Stimulated activated naive B cell treated with anti-CD40 and anti-IgM and Interleukin-4, amounts not matched to agents 10 μg/mL and 1 μg/mL and 100 μg/mL, for 72 hours (primary cell): ENCODE measurements at regions not wholly inside any gene's neighbourhood (a gene's known extent, or its start where the extent isn't known, plus 50 kb on each side); places are given as distances from the start of the nearest gene placed in this dataset.

ENCODE experiments used
- ATAC-seq, 2 donors: fragments of 150-1000 bp; cut with Tn5 transposase; replicated peaks; 2 replicates each; pipeline ENCODE4 v1.10.0; 2021; ENCODE audit warnings: moderate library complexity in 1 of 2
- DNase-seq: peaks from one replicate; pipeline ENCODE4 v3.0.0; 2021
- H3K27ac Mint-ChIP-seq: one replicate; pipeline ENCODE4 v1.8.0; 2022; ENCODE audit warnings: mild to moderate bottlenecking, mixed read lengths
- H3K27me3 Mint-ChIP-seq, 2 donors: one replicate each; pipeline ENCODE4 v1.8.0; 2022; ENCODE audit warnings: mixed read lengths in 2 of 2
- H3K36me3 Mint-ChIP-seq, 2 donors: one replicate each; pipeline ENCODE4 v1.8.0; 2022; ENCODE audit warnings: mixed read lengths in 2 of 2, mild to moderate bottlenecking in 1 of 2
- H3K4me1 Mint-ChIP-seq, 2 donors: one replicate each; pipeline ENCODE4 v1.8.0; 2022; ENCODE audit warnings: mixed read lengths in 2 of 2, mild to moderate bottlenecking in 1 of 2
- H3K4me3 Mint-ChIP-seq, 2 donors: one replicate each; pipeline ENCODE4 v1.8.0; 2022; ENCODE audit warnings: mild to moderate bottlenecking in 2 of 2, mixed read lengths in 2 of 2, moderate library complexity in 1 of 2
- H3K9me3 Mint-ChIP-seq, 2 donors: one replicate each; pipeline ENCODE4 v1.8.0; 2022; ENCODE audit warnings: mixed read lengths in 2 of 2, mild to moderate bottlenecking in 1 of 2

GRCh38 chr18:26723981-26724380, 141.5 kb downstream of the AQP4 start:
- H3K27ac Mint-ChIP-seq: no peak overlapping the region
- ATAC-seq (no peak), DNase-seq (no peak)
- H3K4me1 Mint-ChIP-seq: no peaks in the 10 kb centered on the region
- H3K4me3 Mint-ChIP-seq: no peak overlapping the region
- H3K36me3 Mint-ChIP-seq: no peaks in the 10 kb centered on the region
- H3K27me3 Mint-ChIP-seq: no peaks in the 10 kb centered on the region
- no peaks in the 10 kb centered on the region for H3K9me3 Mint-ChIP-seq

DNA sequence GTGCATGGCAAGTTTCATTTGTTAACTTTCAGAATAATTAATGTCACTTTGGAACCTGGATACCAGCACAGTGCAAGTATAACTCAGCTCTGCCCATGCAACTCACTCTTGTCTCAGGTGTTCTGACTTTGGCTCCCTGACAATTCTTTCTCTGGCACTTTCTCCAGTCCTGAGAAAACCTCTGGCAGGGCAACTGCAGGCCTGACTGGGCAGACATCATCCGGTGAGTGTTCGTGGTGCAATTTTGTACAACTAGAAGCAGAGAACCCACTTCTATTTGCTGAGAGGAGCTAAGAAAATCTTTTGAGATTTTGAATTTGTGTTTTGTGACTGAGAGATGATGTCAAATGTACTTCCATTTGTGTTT, 143.0 kb downstream of the AQP4 start:
- ATAC-seq: no peak
- no peak overlapping the region for H3K4me3 Mint-ChIP-seq
- DNase-seq: no peak
- H3K36me3 Mint-ChIP-seq: no peaks in the 10 kb centered on the region
- no peaks in the 10 kb centered on the region for H3K4me1 Mint-ChIP-seq
- H3K27me3 Mint-ChIP-seq: no peaks in the 10 kb centered on the region
- no peaks in the 10 kb centered on the region for H3K9me3 Mint-ChIP-seq
- no peak overlapping the region for H3K27ac Mint-ChIP-seq

- DNase-seq (no peak), ATAC-seq (no peak)
- Mint-ChIP-seq H3K27me3 (no peaks in the 10 kb centered on the region), H3K4me3 (no peak overlapping the region), H3K27ac (no peak overlapping the region), H3K36me3 (no peaks in the 10 kb centered on the region), H3K9me3 (no peaks in the 10 kb centered on the region), H3K4me1 (no peaks in the 10 kb centered on the region)
Measured at GRCh38 chr18:26721854-26722564, 143.5 kb downstream of the AQP4 start.

DNA sequence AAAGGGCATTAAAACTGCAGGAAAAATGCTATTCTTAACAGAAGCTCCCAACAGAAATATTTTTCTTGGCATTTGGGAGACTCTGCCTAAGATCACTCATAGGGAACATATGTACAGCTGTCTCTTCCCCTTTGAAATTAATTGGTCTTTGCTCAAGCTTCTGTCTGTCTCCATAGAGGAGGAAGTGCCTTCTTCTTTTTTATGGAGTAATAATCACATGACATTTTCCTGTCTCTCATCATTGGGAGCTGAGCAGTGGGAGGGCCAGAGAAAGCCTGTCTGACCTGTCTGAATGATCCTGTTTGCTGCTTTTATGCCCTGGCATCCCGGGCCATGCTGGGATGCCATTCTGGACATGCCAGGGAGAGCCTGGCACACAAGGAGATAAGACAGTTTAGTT, 145.6 kb downstream of the AQP4 start:
- no peak overlapping the region for H3K27ac Mint-ChIP-seq
- DNase-seq: no peak
- no peak for ATAC-seq

DNA sequence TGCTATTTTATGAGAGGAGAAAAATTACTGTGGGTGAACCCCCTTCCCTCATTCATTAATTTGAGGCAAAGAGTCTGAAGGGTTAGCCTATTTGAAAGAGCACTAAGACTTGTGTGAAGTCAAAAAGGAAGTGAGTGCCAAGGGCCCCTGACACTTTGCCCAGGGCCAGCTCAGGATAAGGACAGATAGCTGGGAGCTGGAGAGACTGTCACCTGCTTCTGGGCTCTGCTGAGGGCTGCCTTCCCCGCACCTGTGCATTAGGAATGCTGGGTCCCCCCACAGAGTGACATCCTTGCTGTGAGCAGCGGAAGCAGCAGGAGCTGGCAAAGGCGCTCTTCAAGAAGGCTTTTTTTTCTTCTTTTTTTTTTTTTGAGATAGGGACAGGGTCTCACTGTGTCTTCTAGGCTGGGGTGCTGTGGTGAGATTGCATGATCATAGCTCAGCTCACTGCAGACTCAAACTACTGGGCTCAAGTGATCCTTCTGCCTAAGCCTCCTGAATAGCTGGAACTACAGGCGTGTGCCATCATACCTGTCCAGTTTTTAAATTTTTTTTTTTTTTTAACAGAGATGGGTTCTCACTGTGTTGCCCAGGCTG, 148.3 kb downstream of the AQP4 start:
- no peak for ATAC-seq

More for the DNA sequence above, 145.6 kb downstream of the AQP4 start:
- Mint-ChIP-seq H3K4me1 (no peaks in the 10 kb centered on the region), H3K4me3 (no peak overlapping the region), H3K9me3 (no peaks in the 10 kb centered on the region), H3K27me3 (no peaks in the 10 kb centered on the region), H3K36me3 (no peaks in the 10 kb centered on the region)

DNA sequence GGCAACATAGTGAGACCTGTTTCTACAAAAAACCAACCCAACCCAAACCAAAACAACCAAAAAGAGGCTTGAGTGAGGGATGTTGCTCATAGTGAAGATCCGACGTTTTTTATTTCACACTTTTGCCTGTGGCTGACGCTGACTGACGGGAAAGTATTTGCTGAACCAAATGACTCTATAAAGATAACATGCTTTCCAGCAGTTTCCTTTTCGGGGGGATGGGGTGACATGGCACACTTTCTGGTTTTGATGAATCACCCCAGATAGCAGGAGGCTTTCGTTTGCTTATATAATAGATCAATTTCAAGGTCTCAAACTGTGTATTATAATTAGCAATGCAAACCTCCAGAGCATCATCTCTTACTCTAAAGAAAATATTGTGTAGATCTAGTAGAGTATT, 150.8 kb downstream of the AQP4 start:
- Mint-ChIP-seq H3K27me3 (no peaks in the 10 kb centered on the region), H3K9me3 (no peaks in the 10 kb centered on the region), H3K27ac (no peak overlapping the region), H3K4me1 (peaks cover 2 to 7% of the 10 kb centered on the region in 2 donors), H3K4me3 (no peak overlapping the region), H3K36me3 (no peaks in the 10 kb centered on the region)
- no peak for ATAC-seq
- DNase-seq: no peak

More for the DNA sequence above, 148.3 kb downstream of the AQP4 start:
- Mint-ChIP-seq H3K4me3 (no peak overlapping the region), H3K27me3 (no peaks in the 10 kb centered on the region), H3K36me3 (no peaks in the 10 kb centered on the region), H3K9me3 (no peaks in the 10 kb centered on the region), H3K4me1 (no peaks in the 10 kb centered on the region), H3K27ac (no peak overlapping the region)
- no peak for DNase-seq

GRCh38 chr18:26711756-26712155, 153.8 kb downstream of the AQP4 start:
- no peak for ATAC-seq
- no peak overlapping the region for H3K27ac Mint-ChIP-seq
- no peaks in the 10 kb centered on the region for H3K27me3 Mint-ChIP-seq
- H3K4me1 Mint-ChIP-seq: peaks cover 2 to 7% of the 10 kb centered on the region in 2 donors
- no peaks in the 10 kb centered on the region for H3K9me3 Mint-ChIP-seq
- no peaks in the 10 kb centered on the region for H3K36me3 Mint-ChIP-seq
- no peak overlapping the region for H3K4me3 Mint-ChIP-seq
- no peak for DNase-seq

DNA sequence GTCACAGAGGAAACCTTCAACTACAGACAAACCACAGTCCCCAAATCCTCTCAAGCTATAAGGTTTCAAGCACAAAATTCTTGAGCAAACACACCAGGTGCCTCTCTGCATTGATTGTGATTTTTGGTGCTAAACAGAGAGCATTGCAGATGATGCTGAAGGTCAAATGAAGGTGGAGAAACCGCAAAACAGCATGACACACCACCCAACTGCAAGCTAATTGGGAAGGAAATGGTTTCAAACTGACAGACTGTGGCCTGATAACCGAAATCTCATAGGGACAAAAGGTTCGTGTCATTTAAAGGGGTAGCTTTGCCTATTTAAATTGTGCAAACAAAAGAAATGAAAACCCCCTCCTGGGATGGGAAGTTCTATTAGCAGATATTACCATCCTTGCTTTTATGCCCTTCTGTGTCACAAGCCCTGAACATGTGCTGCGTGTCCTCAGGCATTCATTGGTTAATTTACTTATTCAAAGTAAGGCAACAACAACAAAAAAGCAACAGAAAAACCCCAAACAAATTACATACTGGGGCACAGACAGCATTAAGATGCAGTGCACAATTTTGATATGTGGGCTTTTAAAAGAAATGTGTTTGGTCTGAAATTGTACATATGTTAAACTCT, 154.9 kb downstream of the AQP4 start:
- DNase-seq (no peak), ATAC-seq (peak; percentile 76 to 81)
- Mint-ChIP-seq H3K9me3 (no peaks in the 10 kb centered on the region), H3K36me3 (no peaks in the 10 kb centered on the region), H3K4me3 (no peak overlapping the region), H3K27ac (no peak overlapping the region), H3K4me1 (peaks cover 2 to 7% of the 10 kb centered on the region in 2 donors), H3K27me3 (no peaks in the 10 kb centered on the region)

GRCh38 chr18:26709897-26710296, 155.6 kb downstream of the AQP4 start:
- no peaks in the 10 kb centered on the region for H3K36me3 Mint-ChIP-seq
- DNase-seq (no peak), ATAC-seq (no peak)
- peaks cover 2 to 7% of the 10 kb centered on the region in 2 donors for H3K4me1 Mint-ChIP-seq
- H3K9me3 Mint-ChIP-seq: no peaks in the 10 kb centered on the region
- no peak overlapping the region for H3K4me3 Mint-ChIP-seq
- no peak overlapping the region for H3K27ac Mint-ChIP-seq
- H3K27me3 Mint-ChIP-seq: no peaks in the 10 kb centered on the region

- Mint-ChIP-seq H3K27me3 (no peaks in the 10 kb centered on the region), H3K9me3 (no peaks in the 10 kb centered on the region), H3K27ac (no peak overlapping the region), H3K4me1 (peaks cover 2 to 7% of the 10 kb centered on the region in 2 donors), H3K36me3 (no peaks in the 10 kb centered on the region), H3K4me3 (no peak overlapping the region)
- no peak for DNase-seq
- ATAC-seq: no peak
Measured at GRCh38 chr18:26708806-26709716, 156.4 kb downstream of the AQP4 start.

DNA sequence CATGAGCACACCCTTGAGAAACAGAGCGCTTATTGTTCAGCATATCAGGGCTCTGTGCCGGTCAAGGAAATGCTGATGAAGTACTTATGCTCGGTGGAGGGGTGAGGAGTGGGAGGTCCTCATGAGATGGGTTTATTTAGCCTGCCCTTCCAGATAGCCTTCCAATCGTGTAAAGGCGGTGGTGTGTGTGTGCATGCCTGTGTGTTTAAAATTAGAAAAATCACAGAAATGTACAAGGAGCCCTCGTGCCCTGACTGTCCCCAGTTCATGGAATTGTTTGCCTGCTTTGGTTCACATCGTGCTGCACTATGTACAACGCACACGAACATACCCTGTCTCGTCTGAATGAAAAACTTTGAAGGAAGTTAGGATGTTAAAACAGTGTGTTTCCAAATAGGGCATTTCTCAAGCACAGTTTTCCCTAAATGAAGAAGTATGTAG, 158.6 kb downstream of the AQP4 start:
- no peak for ATAC-seq

GRCh38 chr18:26705757-26706156, 157.4 kb upstream of the KCTD1 start:
- Mint-ChIP-seq H3K4me1 (peaks cover 2 to 7% of the 10 kb centered on the region in 2 donors), H3K27ac (no peak overlapping the region), H3K9me3 (no peaks in the 10 kb centered on the region), H3K36me3 (no peaks in the 10 kb centered on the region), H3K27me3 (no peaks in the 10 kb centered on the region), H3K4me3 (no peak overlapping the region)
- ATAC-seq: no peak
- no peak for DNase-seq

More for the DNA sequence above, 158.6 kb downstream of the AQP4 start:
- peaks cover 2 to 7% of the 10 kb centered on the region in 2 donors for H3K4me1 Mint-ChIP-seq
- no peaks in the 10 kb centered on the region for H3K27me3 Mint-ChIP-seq
- H3K4me3 Mint-ChIP-seq: no peak overlapping the region
- no peaks in the 10 kb centered on the region for H3K9me3 Mint-ChIP-seq
- H3K36me3 Mint-ChIP-seq: no peaks in the 10 kb centered on the region
- H3K27ac Mint-ChIP-seq: no peak overlapping the region
- no peak for DNase-seq

DNA sequence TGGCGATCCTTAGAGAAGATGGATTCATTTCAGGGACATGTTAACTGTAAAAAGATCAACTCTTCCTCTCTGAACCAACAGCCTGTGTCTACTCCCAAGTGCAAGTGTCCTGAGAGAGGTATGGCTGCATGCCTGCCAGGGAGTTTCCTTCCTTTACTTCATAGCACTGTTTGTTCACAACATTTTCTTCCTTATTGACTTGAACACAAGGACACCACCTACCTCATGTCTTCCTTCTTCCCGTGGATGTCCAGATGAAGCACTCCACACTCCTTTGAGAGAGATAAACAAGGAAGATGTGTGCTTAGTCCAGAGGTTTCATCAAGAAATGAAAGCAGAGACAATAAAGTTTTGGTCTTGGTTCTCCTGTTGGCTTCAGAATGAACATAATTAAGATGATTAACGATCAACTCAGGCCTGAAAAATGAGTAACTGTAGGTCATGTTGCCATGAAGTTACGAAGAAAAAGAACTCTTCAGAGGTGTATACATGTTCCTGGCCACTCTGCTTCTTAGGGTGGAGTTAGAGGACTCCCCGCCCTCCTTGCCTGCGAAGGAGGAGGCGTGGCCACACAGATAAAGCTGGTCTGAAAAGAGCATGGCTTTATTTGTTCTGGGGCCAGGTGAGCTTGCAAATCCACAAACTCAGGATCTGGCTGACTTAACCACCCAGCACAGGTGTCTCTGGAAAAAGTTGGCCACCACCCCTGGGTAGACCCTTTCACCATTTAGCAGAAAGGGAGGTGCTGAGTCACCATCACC, 155.0 kb upstream of the KCTD1 start:
- no peaks in the 10 kb centered on the region for H3K4me1 Mint-ChIP-seq
- no peaks in the 10 kb centered on the region for H3K27me3 Mint-ChIP-seq
- H3K27ac Mint-ChIP-seq: no peak overlapping the region
- H3K4me3 Mint-ChIP-seq: no peak overlapping the region
- DNase-seq: no peak
- H3K9me3 Mint-ChIP-seq: no peaks in the 10 kb centered on the region
- no peaks in the 10 kb centered on the region for H3K36me3 Mint-ChIP-seq
- no peak for ATAC-seq

DNA sequence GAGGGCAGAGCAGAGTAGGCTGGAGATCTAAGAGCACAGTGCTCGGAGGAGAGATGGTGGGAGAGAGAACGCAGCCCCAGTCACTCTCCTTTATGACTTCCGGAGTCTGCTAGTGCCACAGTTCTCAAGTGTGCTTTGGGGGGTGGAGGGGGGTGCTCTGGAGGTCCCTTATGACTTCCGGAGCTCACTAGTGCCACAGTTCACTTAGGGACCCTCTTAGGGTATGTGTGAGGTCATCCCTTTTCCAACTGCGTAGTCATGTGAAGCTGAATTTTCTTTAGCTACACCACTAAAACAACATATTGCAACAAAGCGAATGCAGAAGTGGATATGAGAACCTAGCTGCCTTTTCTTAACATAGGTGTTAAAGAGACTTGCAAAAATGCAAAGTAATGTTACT, 153.7 kb upstream of the KCTD1 start:
- no peak for ATAC-seq
- Mint-ChIP-seq H3K9me3 (no peaks in the 10 kb centered on the region), H3K4me1 (no peaks in the 10 kb centered on the region), H3K4me3 (no peak overlapping the region), H3K27ac (no peak overlapping the region), H3K27me3 (no peaks in the 10 kb centered on the region), H3K36me3 (no peaks in the 10 kb centered on the region)
- no peak for DNase-seq
